ENCODE measurements at regions not wholly inside any gene's neighbourhood (a gene's known extent, or its start where the extent isn't known, plus 50 kb on each side); places are given as distances from the start of the nearest gene placed in this dataset.

GRCh38 chr4:128525992-128526630, 238.5 kb upstream of the PGRMC2 start:
- H3K27me3 Mint-ChIP-seq (ENCODE audit: low read depth), result no peaks in the 10 kb centered on the region
- H3K27ac Mint-ChIP-seq, result peak overlapping the region; percentile 94
- TF ChIP-seq, protein P1, sequence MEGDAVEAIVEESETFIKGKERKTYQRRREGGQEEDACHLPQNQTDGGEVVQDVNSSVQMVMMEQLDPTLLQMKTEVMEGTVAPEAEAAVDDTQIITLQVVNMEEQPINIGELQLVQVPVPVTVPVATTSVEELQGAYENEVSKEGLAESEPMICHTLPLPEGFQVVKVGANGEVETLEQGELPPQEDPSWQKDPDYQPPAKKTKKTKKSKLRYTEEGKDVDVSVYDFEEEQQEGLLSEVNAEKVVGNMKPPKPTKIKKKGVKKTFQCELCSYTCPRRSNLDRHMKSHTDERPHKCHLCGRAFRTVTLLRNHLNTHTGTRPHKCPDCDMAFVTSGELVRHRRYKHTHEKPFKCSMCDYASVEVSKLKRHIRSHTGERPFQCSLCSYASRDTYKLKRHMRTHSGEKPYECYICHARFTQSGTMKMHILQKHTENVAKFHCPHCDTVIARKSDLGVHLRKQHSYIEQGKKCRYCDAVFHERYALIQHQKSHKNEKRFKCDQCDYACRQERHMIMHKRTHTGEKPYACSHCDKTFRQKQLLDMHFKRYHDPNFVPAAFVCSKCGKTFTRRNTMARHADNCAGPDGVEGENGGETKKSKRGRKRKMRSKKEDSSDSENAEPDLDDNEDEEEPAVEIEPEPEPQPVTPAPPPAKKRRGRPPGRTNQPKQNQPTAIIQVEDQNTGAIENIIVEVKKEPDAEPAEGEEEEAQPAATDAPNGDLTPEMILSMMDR (IDR thresholded peaks at IDR 0.05; ENCODE audit: unreplicated experiment), result no peak
- H3K4me3 Mint-ChIP-seq, result no peak overlapping the region
- H3K9me3 Mint-ChIP-seq, result peaks cover 4% of the 10 kb centered on the region
- no peak for DNase-seq (ENCODE audit: low spot score in 2 of 2, unreplicated experiment in 2 of 2)
- H3K4me1 Mint-ChIP-seq, result peaks cover 49% of the 10 kb centered on the region
- no peaks in the 10 kb centered on the region for H3K36me3 Mint-ChIP-seq

GRCh38 chr4:128525387-128525786, 237.8 kb upstream of the PGRMC2 start:
- no peak for DNase-seq (ENCODE audit: low spot score in 2 of 2, unreplicated experiment in 2 of 2)
- H3K9me3 Mint-ChIP-seq, result no peaks in the 10 kb centered on the region
- peak overlapping the region; percentile 94 for H3K27ac Mint-ChIP-seq
- no peaks in the 10 kb centered on the region for H3K36me3 Mint-ChIP-seq
- TF ChIP-seq, protein P1 (IDR thresholded peaks at IDR 0.05; ENCODE audit: unreplicated experiment), result no peak
- H3K27me3 Mint-ChIP-seq (ENCODE audit: low read depth), result no peaks in the 10 kb centered on the region
- H3K4me1 Mint-ChIP-seq, result peaks cover 50% of the 10 kb centered on the region
- H3K4me3 Mint-ChIP-seq, result no peak overlapping the region

DNA sequence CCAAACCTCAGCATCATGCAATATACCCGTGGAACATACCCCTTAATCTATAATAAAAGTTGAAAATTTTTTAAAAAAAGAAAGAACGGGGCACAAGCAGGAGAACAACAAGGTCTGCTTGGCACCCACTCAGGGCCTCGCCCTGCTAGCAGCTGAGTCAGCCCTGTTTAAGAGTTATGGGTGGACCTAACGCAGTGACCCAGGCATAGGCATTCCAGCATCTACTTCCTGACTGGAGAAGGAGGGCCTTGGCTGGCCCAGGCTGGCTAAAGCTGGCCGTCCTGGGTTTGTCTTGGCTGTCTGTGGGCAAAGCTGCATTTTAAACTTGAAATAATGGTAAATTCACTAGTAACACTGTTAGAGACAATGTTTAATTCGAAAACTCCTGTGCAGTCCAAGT, 236.7 kb upstream of the PGRMC2 start:
- Mint-ChIP-seq H3K4me3 (no peak overlapping the region), H3K27me3 (ENCODE audit: low read depth) (no peaks in the 10 kb centered on the region), H3K36me3 (no peaks in the 10 kb centered on the region), H3K9me3 (no peaks in the 10 kb centered on the region), H3K27ac (no peak overlapping the region), H3K4me1 (peaks cover 44% of the 10 kb centered on the region)
- no peak for DNase-seq (ENCODE audit: low spot score in 2 of 2, unreplicated experiment in 2 of 2)
- TF ChIP-seq, protein P1 (IDR thresholded peaks at IDR 0.05; ENCODE audit: unreplicated experiment), result no peak

DNA sequence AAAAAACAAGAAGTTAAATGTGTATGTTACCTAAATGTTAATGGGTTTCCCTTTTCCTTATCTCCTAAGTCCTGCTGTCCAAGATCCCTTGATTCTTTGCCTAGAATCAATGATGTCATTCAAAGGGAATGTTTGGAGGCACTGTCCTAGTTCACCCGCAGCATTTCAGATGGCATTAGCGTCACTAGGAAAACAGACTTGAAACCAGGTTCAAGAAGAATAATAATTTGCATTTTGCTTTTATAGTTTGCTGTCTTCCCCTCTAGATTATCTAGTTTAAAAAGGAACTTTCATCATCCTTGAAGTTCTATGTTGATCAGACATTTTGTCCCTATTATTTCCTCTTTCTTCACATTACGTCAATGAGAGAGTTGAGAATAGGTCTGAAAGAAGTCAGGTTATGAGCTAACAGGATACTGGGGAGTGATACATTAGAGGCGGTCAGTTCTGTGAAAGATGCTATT, 234.1 kb upstream of the PGRMC2 start:
- Mint-ChIP-seq H3K36me3 (no peaks in the 10 kb centered on the region), H3K9me3 (no peaks in the 10 kb centered on the region), H3K27me3 (ENCODE audit: low read depth) (no peaks in the 10 kb centered on the region), H3K4me1 (peaks cover 35% of the 10 kb centered on the region), H3K27ac (no peak overlapping the region), H3K4me3 (no peak overlapping the region)
- TF ChIP-seq, protein P1 (IDR thresholded peaks at IDR 0.05; ENCODE audit: unreplicated experiment), result no peak
- DNase-seq (ENCODE audit: low spot score in 2 of 2, unreplicated experiment in 2 of 2), result no peak

DNA sequence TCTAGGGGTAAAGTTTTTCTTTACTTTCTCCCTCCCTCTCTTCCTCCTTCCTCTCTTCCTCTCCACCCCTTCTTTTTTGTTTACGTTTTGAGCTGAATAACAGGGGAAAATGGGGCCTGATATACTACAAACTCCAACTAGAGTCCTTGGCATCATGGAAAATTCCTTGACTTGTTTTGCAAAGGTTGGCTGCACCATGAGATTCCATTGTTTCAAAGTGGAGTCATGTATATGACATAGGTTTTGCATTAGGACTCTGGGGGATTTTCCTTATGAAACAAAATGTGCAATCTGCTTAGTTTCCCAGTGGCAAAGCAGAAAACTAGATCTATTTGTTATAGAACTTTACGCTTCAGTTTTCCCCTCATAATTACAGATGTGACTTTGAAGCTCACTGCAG, 233.5 kb upstream of the PGRMC2 start:
- no peaks in the 10 kb centered on the region for H3K9me3 Mint-ChIP-seq
- peak overlapping the region; percentile 69 for H3K27ac Mint-ChIP-seq
- no peak for DNase-seq (ENCODE audit: low spot score in 2 of 2, unreplicated experiment in 2 of 2)
- no peaks in the 10 kb centered on the region for H3K27me3 Mint-ChIP-seq (ENCODE audit: low read depth)
- no peak overlapping the region for H3K4me3 Mint-ChIP-seq
- TF ChIP-seq, protein P1 (IDR thresholded peaks at IDR 0.05; ENCODE audit: unreplicated experiment), result no peak
- H3K36me3 Mint-ChIP-seq, result no peaks in the 10 kb centered on the region
- peaks cover 30% of the 10 kb centered on the region for H3K4me1 Mint-ChIP-seq

Measured in mesothelial cell of epicardium (in vitro differentiated cells).